NT2/D1 (cell line): ENCODE measurements at regions not wholly inside any gene's neighbourhood (a gene's known extent, or its start where the extent isn't known, plus 50 kb on each side); places are given as distances from the start of the nearest gene placed in this dataset.
"Not testable (repeated sequence)": the region's sequence is repeated elsewhere in the genome, so short reads cannot be mapped to it uniquely, and the experiment has no call there.

Experiments
- YY1 ChIP-seq: IDR thresholded peaks from 2 replicates; pipeline ENCODE4 v1.6.1; 2011; ENCODE audit not compliant: insufficient read length, insufficient read depth
- ZNF274 ChIP-seq: IDR thresholded peaks from 2 replicates; pipeline ENCODE4 v1.6.1; 2011; ENCODE audit warnings: mild to moderate bottlenecking, low read depth, low read length

DNA sequence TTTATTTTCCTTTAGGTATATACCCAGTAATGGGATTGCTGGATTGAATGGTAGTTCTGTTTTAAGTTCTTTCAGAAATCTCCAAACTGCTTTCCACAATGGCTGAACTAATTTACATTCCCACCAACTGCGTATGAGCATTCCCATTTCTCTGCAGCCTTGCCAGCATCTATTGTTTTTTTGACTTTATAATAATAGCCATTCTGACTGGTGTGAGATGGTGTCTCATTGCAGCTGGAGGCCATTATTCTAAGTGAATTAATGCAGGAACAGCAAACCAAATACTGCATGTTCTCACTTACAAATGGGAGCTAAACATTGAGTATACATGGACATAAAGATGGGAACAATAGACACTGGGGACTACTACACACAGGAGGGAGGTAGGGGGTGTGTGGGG lies 288.9 kb upstream of the NDST3 start:
- TF ChIP-seq ZNF274, YY1: not testable (repeated sequence)
